ENCODE measurements at regions not wholly inside any gene's neighbourhood (a gene's known extent, or its start where the extent isn't known, plus 50 kb on each side); places are given as distances from the start of the nearest gene placed in this dataset.

- no peak for DNase-seq
- Mint-ChIP-seq H3K27me3 (no peaks in the 10 kb centered on the region), H3K4me1 (peaks cover 14% of the 10 kb centered on the region), H3K36me3 (ENCODE audit: low read depth) (peaks cover 2% of the 10 kb centered on the region), H3K9me3 (peaks cover 5% of the 10 kb centered on the region), H3K4me3 (no peak overlapping the region), H3K27ac (no peak overlapping the region)
- POLR2A ChIA-PET, result no interaction called here
- CTCF ChIA-PET, result interaction anchor here (0.7 to 1.7 kb wide), 2 partner anchors 12 to 22 kb away, joined by 3 to 4 read pairs; no protein-coding TSS in a partner anchor
Observed at GRCh38 chr12:91786499-91787272, 359.0 kb downstream of the BTG1 start.

GRCh38 chr12:91785655-91786498, 359.8 kb downstream of the BTG1 start:
- Mint-ChIP-seq H3K27me3 (no peaks in the 10 kb centered on the region), H3K27ac (no peak overlapping the region), H3K36me3 (ENCODE audit: low read depth) (peaks cover 3% of the 10 kb centered on the region), H3K9me3 (peaks cover 8% of the 10 kb centered on the region), H3K4me3 (no peak overlapping the region), H3K4me1 (peaks cover 14% of the 10 kb centered on the region)
- POLR2A ChIA-PET, result no interaction called here
- CTCF ChIA-PET, result interaction anchor here (1.7 kb wide), 1 partner anchor 11 kb away, joined by 4 read pairs; no protein-coding TSS in a partner anchor
- DNase-seq, result no peak

GRCh38 chr12:91781114-91781513, 364.5 kb downstream of the BTG1 start:
- CTCF ChIA-PET, result interaction anchor here (0.5 kb wide), 1 partner anchor 52 kb away, joined by 5 read pairs; no protein-coding TSS in a partner anchor
- Mint-ChIP-seq H3K27ac (no peak overlapping the region), H3K4me1 (peaks cover 30% of the 10 kb centered on the region), H3K27me3 (no peaks in the 10 kb centered on the region), H3K9me3 (peaks cover 3% of the 10 kb centered on the region), H3K36me3 (ENCODE audit: low read depth) (peaks cover 3% of the 10 kb centered on the region), H3K4me3 (no peak overlapping the region)
- no peak for DNase-seq
- POLR2A ChIA-PET, result no interaction called here

GRCh38 chr12:91778938-91779400, 366.7 kb downstream of the BTG1 start:
- Mint-ChIP-seq H3K4me3 (peak overlapping the region; percentile 43), H3K27ac (peak overlapping the region; percentile 90), H3K27me3 (no peaks in the 10 kb centered on the region), H3K9me3 (peaks cover 3% of the 10 kb centered on the region), H3K4me1 (peaks cover 34% of the 10 kb centered on the region), H3K36me3 (ENCODE audit: low read depth) (peaks cover 3% of the 10 kb centered on the region)
- DNase-seq, result peak; percentile 39
- POLR2A ChIA-PET, result interaction anchor here (0.6 kb wide), 1 partner anchor 36 kb away, joined by 5 read pairs; no protein-coding TSS in a partner anchor
- CTCF ChIA-PET, result interaction anchor here (1.4 kb wide), 1 partner anchor 13 kb away, joined by 3 read pairs; no protein-coding TSS in a partner anchor

- H3K27ac Mint-ChIP-seq, result peak overlapping the region; percentile 90
- peak; percentile 19 for DNase-seq
- peak overlapping the region; percentile 45 for H3K4me3 Mint-ChIP-seq
- peaks cover 34% of the 10 kb centered on the region for H3K4me1 Mint-ChIP-seq
- no peaks in the 10 kb centered on the region for H3K27me3 Mint-ChIP-seq
- POLR2A ChIA-PET, result interaction anchor here (0.6 kb wide), 1 partner anchor 35 kb away, joined by 5 read pairs; no protein-coding TSS in a partner anchor
- H3K9me3 Mint-ChIP-seq, result peaks cover 3% of the 10 kb centered on the region
- H3K36me3 Mint-ChIP-seq (ENCODE audit: low read depth), result peaks cover 3% of the 10 kb centered on the region
- CTCF ChIA-PET, result no interaction called here
Observed at GRCh38 chr12:91778091-91778832, 367.4 kb downstream of the BTG1 start.

GRCh38 chr12:91777268-91777992, 368.2 kb downstream of the BTG1 start:
- no peak for DNase-seq
- peaks cover 34% of the 10 kb centered on the region for H3K4me1 Mint-ChIP-seq
- no peak overlapping the region for H3K27ac Mint-ChIP-seq
- H3K9me3 Mint-ChIP-seq, result peaks cover 3% of the 10 kb centered on the region
- H3K4me3 Mint-ChIP-seq, result no peak overlapping the region
- CTCF ChIA-PET, result interaction anchor here (0.7 kb wide), 1 partner anchor 34 kb away, joined by 3 read pairs; no protein-coding TSS in a partner anchor
- POLR2A ChIA-PET, result no interaction called here
- H3K27me3 Mint-ChIP-seq, result no peaks in the 10 kb centered on the region
- H3K36me3 Mint-ChIP-seq (ENCODE audit: low read depth), result peaks cover 3% of the 10 kb centered on the region

GRCh38 chr12:91774434-91774921, 371.2 kb downstream of the BTG1 start:
- no peak for DNase-seq
- peaks cover 33% of the 10 kb centered on the region for H3K4me1 Mint-ChIP-seq
- H3K9me3 Mint-ChIP-seq, result no peaks in the 10 kb centered on the region
- H3K4me3 Mint-ChIP-seq, result no peak overlapping the region
- ChIA-PET POLR2A (no interaction called here), CTCF (interaction anchor here (0.5 to 1.5 kb wide), 4 partner anchors 12 to 1706 kb away, joined by 3 to 4 read pairs (median 4); partner anchors contain the start of gene BTG1)
- no peaks in the 10 kb centered on the region for H3K27me3 Mint-ChIP-seq
- H3K27ac Mint-ChIP-seq, result peak overlapping the region; percentile 63
- no peaks in the 10 kb centered on the region for H3K36me3 Mint-ChIP-seq (ENCODE audit: low read depth)

GRCh38 chr12:91773749-91774429, 371.8 kb downstream of the BTG1 start:
- peaks cover 27% of the 10 kb centered on the region for H3K4me1 Mint-ChIP-seq
- H3K27me3 Mint-ChIP-seq, result no peaks in the 10 kb centered on the region
- no peaks in the 10 kb centered on the region for H3K36me3 Mint-ChIP-seq (ENCODE audit: low read depth)
- CTCF ChIA-PET, result interaction anchor here (0.7 to 1.5 kb wide), 2 partner anchors 13 to 1111 kb away, joined by 3 to 4 read pairs; no protein-coding TSS in a partner anchor
- H3K27ac Mint-ChIP-seq, result no peak overlapping the region
- no peaks in the 10 kb centered on the region for H3K9me3 Mint-ChIP-seq
- no peak for DNase-seq
- no peak overlapping the region for H3K4me3 Mint-ChIP-seq
- POLR2A ChIA-PET, result no interaction called here

GRCh38 chr12:91772411-91772810, 373.2 kb downstream of the BTG1 start:
- no peaks in the 10 kb centered on the region for H3K36me3 Mint-ChIP-seq (ENCODE audit: low read depth)
- H3K9me3 Mint-ChIP-seq, result no peaks in the 10 kb centered on the region
- CTCF ChIA-PET, result interaction anchor here (0.6 kb wide), 1 partner anchor 663 kb away, joined by 3 read pairs; no protein-coding TSS in a partner anchor
- H3K27ac Mint-ChIP-seq, result no peak overlapping the region
- POLR2A ChIA-PET, result no interaction called here
- no peak for DNase-seq
- no peaks in the 10 kb centered on the region for H3K27me3 Mint-ChIP-seq
- H3K4me3 Mint-ChIP-seq, result no peak overlapping the region
- H3K4me1 Mint-ChIP-seq, result peaks cover 13% of the 10 kb centered on the region

GRCh38 chr12:91769736-91770135, 375.9 kb downstream of the BTG1 start:
- no peak overlapping the region for H3K4me3 Mint-ChIP-seq
- POLR2A ChIA-PET, result no interaction called here

GRCh38 chr12:91767237-91767636, 378.4 kb downstream of the BTG1 start:
- no peak for DNase-seq
- POLR2A ChIA-PET, result no interaction called here
- H3K36me3 Mint-ChIP-seq (ENCODE audit: low read depth), result no peaks in the 10 kb centered on the region
- CTCF ChIA-PET, result no interaction called here
- H3K4me1 Mint-ChIP-seq, result no peaks in the 10 kb centered on the region
- H3K4me3 Mint-ChIP-seq, result no peak overlapping the region
- H3K27ac Mint-ChIP-seq, result no peak overlapping the region
- no peaks in the 10 kb centered on the region for H3K27me3 Mint-ChIP-seq
- H3K9me3 Mint-ChIP-seq, result peaks cover 2% of the 10 kb centered on the region

More at GRCh38 chr12:91769736-91770135, 375.9 kb downstream of the BTG1 start:
- H3K9me3 Mint-ChIP-seq, result no peaks in the 10 kb centered on the region
- H3K27me3 Mint-ChIP-seq, result no peaks in the 10 kb centered on the region
- no peaks in the 10 kb centered on the region for H3K36me3 Mint-ChIP-seq (ENCODE audit: low read depth)
- no peak for DNase-seq
- CTCF ChIA-PET, result no interaction called here
- H3K27ac Mint-ChIP-seq, result no peak overlapping the region
- H3K4me1 Mint-ChIP-seq, result peaks cover 8% of the 10 kb centered on the region

Data from activated CD4-positive, alpha-beta T cell treated with anti-CD3 and anti-CD28 coated beads, Interleukin-2, amount 10 ng/mL, durations not matched to agents 7 days and 5 days (primary cell).